K562 (cell line): ENCODE measurements at regions not wholly inside any gene's neighbourhood (a gene's known extent, or its start where the extent isn't known, plus 50 kb on each side); places are given as distances from the start of the nearest gene placed in this dataset.
A peak's percentile ranks its signal among the peaks of the same experiment; 100 is the strongest.

ENCODE experiments used
- ARNT ChIP-seq, 2 experiments: fragments of 450-650 bp; IDR thresholded peaks; 2 replicates each; pipeline ENCODE4 v1.6.1; 2016; ENCODE audit warnings: mild to moderate bottlenecking in 1 of 2
- NCOA1 ChIP-seq: fragments of 450-650 bp; IDR thresholded peaks from 2 replicates; pipeline ENCODE4 v1.6.1; 2016; ENCODE audit warnings: low read depth
- POLR3G ChIP-seq: IDR thresholded peaks from 2 replicates; pipeline ENCODE4 v1.6.1; 2011; ENCODE audit not compliant: insufficient read length, insufficient replicate concordance; ENCODE audit errors: extremely low read depth
- REST ChIP-seq, 2 experiments: fragments of 450-650 bp; formaldehyde crosslinking in 1 of 2; IDR thresholded peaks; 2 replicates each; pipeline versions ENCODE4 v1.4.0 to v1.6.1; 2014 to 2020; ENCODE audit warnings: mild to moderate bottlenecking in 2 of 2, borderline replicate concordance in 1 of 2, low read depth in 1 of 2
- SMARCE1 ChIP-seq: fragments of 450-650 bp; IDR thresholded peaks from 2 replicates; pipeline ENCODE4 v1.7.1; 2016; ENCODE audit warnings: mild to moderate bottlenecking
- SOX6 ChIP-seq: fragments of 450-650 bp; IDR thresholded peaks from 2 replicates; pipeline ENCODE4 v1.6.1; 2014; ENCODE audit warnings: mild to moderate bottlenecking
- VEZF1 ChIP-seq: fragments of 200-800 bp; sonication (Bioruptor generic); IDR thresholded peaks from 2 replicates; pipeline ENCODE4 v1.6.1; 2017; ENCODE audit warnings: missing genetic modification characterization, missing compliant biosample characterization
- ZEB2 ChIP-seq: fragments of 450-650 bp; IDR thresholded peaks from 2 replicates; pipeline ENCODE4 v1.6.1; 2016
- ZMIZ1 ChIP-seq, 2 experiments: fragments of 150-350 bp in 1 of 2; IDR thresholded peaks; 2 replicates each; pipeline ENCODE4 v1.6.1; 2012 to 2016; ENCODE audit warnings: low read depth in 2 of 2, low read length in 2 of 2, mild to moderate bottlenecking in 1 of 2, moderate library complexity in 1 of 2
- ZNF12 ChIP-seq: sonication (generic); formaldehyde crosslinking; IDR thresholded peaks from 2 replicates; pipeline ENCODE4 v1.4.0; 2020; ENCODE audit warnings: mild to moderate bottlenecking, missing genetic modification reagents
- ZNF133 ChIP-seq: fragments of 250-450 bp; sonication (Bioruptor Pico); IDR thresholded peaks from 2 replicates; pipeline ENCODE4 v1.4.0; 2020; ENCODE audit warnings: mild to moderate bottlenecking
- ZNF639 ChIP-seq, 2 experiments: fragments of 200-800 bp in 1 of 2; sonication (Bioruptor generic) in 1 of 2; sonication (generic) in 1 of 2; formaldehyde crosslinking in 1 of 2; IDR thresholded peaks in 1 of 2; conservative IDR thresholded peaks in 1 of 2; 2 replicates each; pipeline versions ENCODE4 v1.5.0 to v1.6.1; 2016 to 2020; ENCODE audit warnings: missing compliant biosample characterization in 1 of 2, missing genetic modification characterization in 1 of 2, missing genetic modification reagents in 1 of 2
- ZNF77 ChIP-seq: fragments of 250-450 bp; sonication (Bioruptor Pico); IDR thresholded peaks from 2 replicates; pipeline ENCODE4 v1.5.0; 2020

- TF ChIP-seq ZMIZ1 (IDR thresholded peaks at IDR 0.05; ENCODE audit: low read depth in 2 of 2, low read length in 2 of 2): peak in 1 of 2 experiments; percentile 78; a peak in 2 of 4 replicates
- peak in 1 of 2 experiments; percentile 75; a peak in 1 of 4 replicates for TF ChIP-seq ZNF639 (CRISPR knock-in tag; conservative IDR thresholded peaks at IDR 0.05 in 1 of 2, IDR thresholded peaks at IDR 0.05 in 1 of 2)
- TF ChIP-seq REST (IDR thresholded peaks at IDR 0.05; ENCODE audit: borderline replicate concordance): peak; percentile 17; the same call in 1 of the 2 replicates
- TF ChIP-seq REST (CRISPR knock-in tag; IDR thresholded peaks at IDR 0.05; ENCODE audit: low read depth): no peak
- TF ChIP-seq ZNF77: no peak
- TF ChIP-seq VEZF1 (CRISPR knock-in tag): peak; percentile 57; the same call in 1 of the 2 replicates
- TF ChIP-seq ZNF12 (CRISPR knock-in tag): no peak
- TF ChIP-seq ZNF133 (CRISPR knock-in tag): no peak
- TF ChIP-seq NCOA1: peak; percentile 81; the same call in 1 of the 2 replicates
- TF ChIP-seq SMARCE1: peak; percentile 94
- TF ChIP-seq POLR3G: no peak
- TF ChIP-seq ZEB2: peak; percentile 59; the same call in 1 of the 2 replicates
- TF ChIP-seq ARNT (IDR thresholded peaks at IDR 0.05): peak; percentile 63 to 86; a peak in 2 of 4 replicates
- TF ChIP-seq SOX6: peak; percentile 86
Measured at GRCh38 chr1:181905944-181906597, 155.4 kb downstream of the ZNF648 start (continued).
